ENCODE measurements at regions not wholly inside any gene's neighbourhood (a gene's known extent, or its start where the extent isn't known, plus 50 kb on each side); places are given as distances from the start of the nearest gene placed in this dataset.

DNA sequence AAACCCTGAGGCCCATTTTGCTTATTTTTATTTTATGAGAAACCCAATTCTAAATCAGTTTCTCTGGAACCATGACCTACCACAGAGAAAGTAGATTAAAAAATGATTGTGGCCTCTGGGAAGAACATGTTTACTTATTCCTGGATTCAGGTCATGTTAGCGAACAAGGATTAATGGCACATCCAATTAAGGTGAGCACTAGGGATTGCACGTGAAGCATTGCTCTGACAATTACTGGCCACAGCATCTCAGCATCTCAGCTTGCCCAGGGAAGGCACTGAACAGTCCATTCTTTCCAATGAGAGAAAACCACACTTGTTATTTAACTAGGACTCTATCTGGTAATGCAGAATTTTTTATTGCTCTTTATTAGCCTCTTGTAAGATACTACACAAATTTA lies 119.8 kb downstream of the ZNF330 start:
- Histone ChIP-seq H3K27ac (no peak overlapping the region), H3K4me3 (no peak overlapping the region), H3K36me3 (no peaks in the 10 kb centered on the region), H3K9me3 (no peaks in the 10 kb centered on the region), H3K27me3 (no peaks in the 10 kb centered on the region), H3K4me1 (peaks cover 0 to 12% (median 0%) of the 10 kb centered on the region in 9 donors)
- ATAC-seq (no peak), DNase-seq (no peak)
- intact Hi-C loops (cut with DNase I) = loop anchor here in 8 of 10 donors (10.0 kb wide), 3 partner anchors 364 to 1504 kb away; partner anchors contain the start of gene INPP4B (in 1 of the 8)
- 88 to 90% methylated on average over 2 of the region's 2 CpGs for WGBS, 2 donors
- TF ChIP-seq, protein P1, sequence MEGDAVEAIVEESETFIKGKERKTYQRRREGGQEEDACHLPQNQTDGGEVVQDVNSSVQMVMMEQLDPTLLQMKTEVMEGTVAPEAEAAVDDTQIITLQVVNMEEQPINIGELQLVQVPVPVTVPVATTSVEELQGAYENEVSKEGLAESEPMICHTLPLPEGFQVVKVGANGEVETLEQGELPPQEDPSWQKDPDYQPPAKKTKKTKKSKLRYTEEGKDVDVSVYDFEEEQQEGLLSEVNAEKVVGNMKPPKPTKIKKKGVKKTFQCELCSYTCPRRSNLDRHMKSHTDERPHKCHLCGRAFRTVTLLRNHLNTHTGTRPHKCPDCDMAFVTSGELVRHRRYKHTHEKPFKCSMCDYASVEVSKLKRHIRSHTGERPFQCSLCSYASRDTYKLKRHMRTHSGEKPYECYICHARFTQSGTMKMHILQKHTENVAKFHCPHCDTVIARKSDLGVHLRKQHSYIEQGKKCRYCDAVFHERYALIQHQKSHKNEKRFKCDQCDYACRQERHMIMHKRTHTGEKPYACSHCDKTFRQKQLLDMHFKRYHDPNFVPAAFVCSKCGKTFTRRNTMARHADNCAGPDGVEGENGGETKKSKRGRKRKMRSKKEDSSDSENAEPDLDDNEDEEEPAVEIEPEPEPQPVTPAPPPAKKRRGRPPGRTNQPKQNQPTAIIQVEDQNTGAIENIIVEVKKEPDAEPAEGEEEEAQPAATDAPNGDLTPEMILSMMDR (IDR thresholded peaks at IDR 0.05) = no peak

GRCh38 chr4:141346144-141346543 lies 125.4 kb downstream of the ZNF330 start:
- ATAC-seq = peak in 7 of 8 donors; percentile 59 to 86 (median 82)
- TF ChIP-seq, protein P1 (IDR thresholded peaks at IDR 0.05) = peak; percentile 39 to 74 (median 64)
- DNase-seq = no peak
- 0 to 3% methylated on average over 1 of the region's 1 CpG for WGBS, 2 donors
- H3K27ac ChIP-seq = no peak overlapping the region
- no peaks in the 10 kb centered on the region for H3K27me3 ChIP-seq
- H3K9me3 ChIP-seq = no peaks in the 10 kb centered on the region
- intact Hi-C loops (cut with DNase I) = loop anchor here (2.0 to 10.0 kb wide), 5 partner anchors 359 to 1499 kb away; partner anchors contain the start of gene INPP4B (in 1 of the 10)
- H3K4me1 ChIP-seq = peaks cover 0 to 24% (median 0%) of the 10 kb centered on the region in 9 donors
- no peak overlapping the region for H3K4me3 ChIP-seq
- H3K36me3 ChIP-seq = no peaks in the 10 kb centered on the region

DNA sequence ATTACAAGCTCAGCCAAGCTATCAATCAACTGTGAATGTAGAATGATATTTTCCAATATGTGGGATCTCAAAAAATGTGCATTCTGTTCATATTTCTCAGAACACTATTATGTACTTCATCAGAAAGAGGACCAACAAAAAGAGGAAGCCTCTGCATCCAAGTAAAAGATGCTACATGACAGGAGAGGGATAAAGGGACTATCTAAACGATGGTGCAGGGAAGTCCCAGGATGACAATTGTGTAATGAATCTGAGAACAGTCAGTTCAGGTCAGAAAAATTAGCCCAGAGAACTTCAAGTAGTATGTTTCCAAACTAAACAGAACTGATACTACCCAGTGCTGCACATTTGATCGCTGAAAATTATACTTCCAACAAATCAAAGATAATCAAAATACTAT lies 127.0 kb downstream of the ZNF330 start:
- H3K4me1 ChIP-seq = peaks cover 0 to 36% (median 0%) of the 10 kb centered on the region in 9 donors
- H3K4me3 ChIP-seq = no peak overlapping the region
- 55 to 77% methylated on average over 2 of the region's 2 CpGs for WGBS, 2 donors
- H3K9me3 ChIP-seq = no peaks in the 10 kb centered on the region
- ATAC-seq (peak in 1 of 8 donors; percentile 33), DNase-seq (no peak)
- TF ChIP-seq, protein P1 (IDR thresholded peaks at IDR 0.05) = no peak
- intact Hi-C loops (cut with DNase I) = loop anchor here (2.0 to 10.0 kb wide), 5 partner anchors 357 to 1497 kb away; partner anchors contain the start of gene INPP4B (in 1 of the 10)
- H3K27me3 ChIP-seq = no peaks in the 10 kb centered on the region
- H3K27ac ChIP-seq = peak overlapping the region in 1 of 10 donors; percentile 75
- no peaks in the 10 kb centered on the region for H3K36me3 ChIP-seq

DNA sequence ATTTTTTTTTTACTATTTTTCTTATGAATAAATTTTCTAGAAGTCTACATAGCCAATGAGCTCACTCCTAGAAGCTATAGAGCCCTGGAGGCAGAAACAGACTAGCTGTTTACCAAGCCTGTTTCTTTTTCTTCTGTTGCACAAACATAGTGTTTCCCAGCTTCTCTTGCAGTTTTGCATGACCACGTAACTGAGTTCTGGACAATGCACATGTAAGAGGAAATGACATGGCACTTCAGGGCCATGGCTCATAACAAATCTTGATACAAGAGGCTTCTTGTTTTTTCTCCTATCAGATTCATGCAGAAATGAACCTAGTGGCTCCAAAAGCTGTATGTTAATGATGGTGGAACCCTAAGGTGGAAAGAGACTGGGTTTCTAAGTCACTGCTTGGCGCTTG lies 127.4 kb downstream of the ZNF330 start:
- Histone ChIP-seq H3K27me3 (no peaks in the 10 kb centered on the region), H3K4me3 (no peak overlapping the region), H3K36me3 (no peaks in the 10 kb centered on the region), H3K4me1 (peaks cover 0 to 41% (median 0%) of the 10 kb centered on the region in 9 donors), H3K27ac (peak overlapping the region in 1 of 10 donors; percentile 75), H3K9me3 (no peaks in the 10 kb centered on the region)
- intact Hi-C loops (cut with DNase I) = loop anchor here in 9 of 10 donors (5.0 to 10.0 kb wide), 4 partner anchors 357 to 1497 kb away; partner anchors contain the start of gene INPP4B (in 1 of the 9)
- DNase-seq (no peak), ATAC-seq (peak in 2 of 8 donors; percentile 41 to 60)
- 77 to 83% methylated on average over 2 of the region's 2 CpGs for WGBS, 2 donors
- TF ChIP-seq, protein P1 (IDR thresholded peaks at IDR 0.05) = no peak

Measured in heart right ventricle (tissue), 16 donors.